NCI-H345 (cell line): ENCODE measurements at regions not wholly inside any gene's neighbourhood (a gene's known extent, or its start where the extent isn't known, plus 50 kb on each side); places are given as distances from the start of the nearest gene placed in this dataset.

ENCODE experiments used
- DNase-seq: peaks from one replicate; lab custom pipeline; 2025; lab: John Stamatoyannopoulos, UW

DNA sequence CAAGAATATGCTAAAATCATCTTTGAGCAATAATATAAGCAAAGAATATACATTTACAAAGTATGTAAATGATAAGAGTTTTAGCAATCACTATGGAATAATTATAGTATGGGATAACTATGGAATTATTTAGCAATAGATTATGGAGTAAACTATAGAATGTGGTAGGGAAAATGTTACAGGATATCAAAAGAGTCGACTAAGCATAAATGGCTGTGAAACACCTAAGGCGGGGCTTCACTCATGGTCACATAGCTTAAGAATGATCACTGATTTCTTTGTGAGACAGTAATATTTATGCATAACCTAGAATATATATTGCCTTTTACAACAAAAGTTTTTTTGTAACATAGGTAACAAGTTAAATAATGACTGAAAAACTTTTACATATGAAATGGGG, 2049.7 kb downstream of the ARAP2 start:
- DNase-seq = no peak

DNA sequence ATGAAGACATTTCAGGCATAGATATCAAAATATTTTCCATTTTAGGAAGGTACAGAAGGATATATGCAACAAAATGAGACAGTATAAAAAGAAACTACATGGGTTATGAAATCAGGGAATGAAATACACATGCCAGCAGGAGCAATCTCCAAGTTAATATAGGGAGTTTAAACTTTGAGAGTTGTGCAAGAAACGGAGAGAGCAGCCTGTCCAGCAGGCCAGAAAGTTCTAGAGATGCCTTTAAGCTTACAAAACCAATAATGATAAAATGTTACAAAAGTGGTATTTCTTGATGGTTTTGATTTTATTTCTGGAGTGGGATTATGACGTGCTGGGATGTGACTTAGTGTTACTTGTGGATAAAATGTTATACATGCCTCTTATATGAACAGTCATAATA, 2047.9 kb downstream of the ARAP2 start:
- DNase-seq = no peak

DNA sequence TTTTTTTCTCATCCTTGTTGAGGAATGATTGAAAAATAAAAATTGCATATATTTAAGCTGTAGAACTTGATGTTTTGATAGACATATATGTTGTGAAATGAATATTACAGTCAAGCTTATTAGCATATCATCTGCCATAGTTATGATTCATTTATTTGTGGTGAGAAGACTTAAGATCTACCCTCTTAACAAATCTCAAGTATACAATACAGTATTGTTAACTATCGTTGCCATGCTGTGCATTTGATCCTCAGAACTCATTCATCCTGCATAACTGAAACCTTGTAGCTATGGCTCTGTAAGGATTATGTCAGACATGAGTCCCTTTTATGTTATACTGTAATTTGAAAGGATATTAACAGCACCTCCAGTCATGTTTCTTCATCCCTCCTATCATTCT, 2045.3 kb downstream of the ARAP2 start:
- DNase-seq = no peak

DNA sequence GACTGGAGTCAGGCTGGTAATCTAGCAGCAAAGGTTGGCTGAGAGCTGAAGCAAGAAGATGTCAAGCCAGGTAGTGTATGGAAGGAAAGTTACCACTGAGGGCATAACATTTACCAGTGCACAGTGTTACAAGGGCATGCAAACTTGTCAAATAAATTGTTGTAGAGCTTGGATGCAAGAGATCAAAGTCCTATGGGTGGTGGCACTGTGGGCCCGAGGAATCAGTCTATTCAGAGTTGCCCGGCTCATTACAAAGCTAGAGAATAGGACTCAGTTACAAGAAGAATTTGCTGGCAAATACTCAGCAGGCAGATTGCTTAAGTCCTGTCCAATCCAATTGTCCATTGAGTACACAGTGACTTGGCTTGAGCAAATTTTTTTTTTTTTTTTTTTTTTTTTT, 2043.8 kb downstream of the ARAP2 start:
- no peak for DNase-seq

DNA sequence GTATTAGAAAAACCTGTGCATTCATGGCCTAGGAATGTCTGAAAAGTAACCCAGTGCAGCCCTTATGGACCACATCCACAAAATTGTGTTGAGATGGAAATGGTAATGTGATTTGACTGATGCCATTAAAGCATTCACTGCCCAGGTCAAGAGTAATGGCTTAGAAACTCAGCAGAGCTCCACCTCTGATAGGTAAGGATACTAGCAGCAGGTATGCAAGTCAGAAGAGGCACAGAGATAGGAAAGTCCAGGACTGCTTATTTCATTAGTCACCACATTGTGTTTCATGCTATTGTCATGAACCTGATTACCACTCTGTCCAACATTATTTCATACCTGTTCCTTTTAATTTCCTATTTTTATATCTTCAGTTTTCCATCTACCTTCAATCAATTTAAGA, 2042.2 kb downstream of the ARAP2 start:
- no peak for DNase-seq

DNA sequence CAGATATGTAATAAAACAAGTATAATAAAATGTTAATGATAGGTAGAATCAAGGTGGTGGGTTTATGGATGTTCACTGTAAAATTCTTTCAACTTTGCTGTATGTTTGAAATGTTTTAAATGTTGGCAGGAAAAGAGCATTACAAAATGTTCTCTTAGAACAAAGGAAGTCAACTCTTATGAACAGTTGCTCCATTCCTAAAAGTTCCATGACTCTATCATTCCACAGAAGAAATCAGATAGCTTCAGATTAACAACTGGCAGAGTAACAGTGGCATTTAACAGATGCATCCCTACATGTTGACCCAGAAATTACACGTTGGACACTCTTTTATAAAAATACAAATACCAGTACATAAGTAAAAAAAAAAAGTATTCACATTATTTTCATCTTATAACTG, 2023.7 kb downstream of the ARAP2 start:
- DNase-seq = no peak

DNA sequence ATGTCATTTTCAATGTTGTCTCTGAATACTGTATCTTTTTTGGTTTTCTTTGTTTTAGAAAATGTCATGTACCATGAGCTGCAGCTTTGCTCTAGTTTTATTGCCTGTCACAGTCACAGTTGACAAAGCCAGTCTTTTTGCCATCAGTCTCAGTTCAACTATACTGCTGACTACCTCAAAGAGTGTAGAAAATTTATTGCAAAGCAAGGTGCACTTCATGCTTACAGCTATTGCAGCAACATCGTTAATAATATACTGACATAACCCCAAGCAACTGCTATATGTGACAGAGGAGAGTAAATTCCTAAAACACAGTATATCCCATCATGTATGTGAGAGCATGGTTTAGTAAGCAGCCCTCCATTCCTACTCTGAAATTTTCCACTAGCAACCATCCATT, 2022.3 kb downstream of the ARAP2 start:
- DNase-seq = no peak

DNA sequence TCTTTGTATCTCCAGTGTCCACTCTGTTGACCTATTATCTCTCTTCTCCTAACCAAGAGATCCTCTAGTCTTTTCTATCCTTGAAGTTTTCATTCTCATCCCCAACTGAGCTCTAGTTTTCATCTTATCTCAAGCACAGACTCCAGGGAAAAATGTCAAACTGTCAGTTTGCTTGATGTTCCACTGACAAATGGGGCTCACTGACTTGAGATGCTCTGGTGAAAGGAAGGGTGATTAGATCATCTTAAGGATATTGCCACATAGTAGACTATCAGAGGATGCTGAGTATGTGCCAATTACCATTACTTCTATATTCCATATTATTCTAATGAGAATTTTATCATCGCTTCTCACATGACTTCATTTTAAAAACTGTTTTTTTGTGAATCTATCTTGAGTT, 2008.2 kb downstream of the ARAP2 start:
- no peak for DNase-seq

DNA sequence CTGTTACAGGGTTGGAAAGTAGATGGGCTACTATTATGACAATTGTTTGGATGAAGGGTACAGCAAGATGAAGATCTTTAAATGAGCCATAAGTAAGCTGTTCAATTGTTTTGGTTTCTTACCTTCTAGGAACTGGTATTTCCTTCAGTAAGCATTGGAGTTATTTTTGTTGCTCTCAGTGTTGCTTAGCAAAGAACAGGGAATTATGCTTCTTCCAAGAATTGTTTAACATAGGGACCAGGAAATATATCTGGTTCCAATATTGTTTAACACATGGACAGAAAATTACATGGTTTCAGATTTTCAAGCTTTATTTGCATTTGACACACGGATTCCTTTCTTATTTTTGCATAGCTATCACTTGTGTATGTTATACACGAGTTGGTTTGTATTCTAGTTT, 1999.0 kb downstream of the ARAP2 start:
- DNase-seq = no peak

DNA sequence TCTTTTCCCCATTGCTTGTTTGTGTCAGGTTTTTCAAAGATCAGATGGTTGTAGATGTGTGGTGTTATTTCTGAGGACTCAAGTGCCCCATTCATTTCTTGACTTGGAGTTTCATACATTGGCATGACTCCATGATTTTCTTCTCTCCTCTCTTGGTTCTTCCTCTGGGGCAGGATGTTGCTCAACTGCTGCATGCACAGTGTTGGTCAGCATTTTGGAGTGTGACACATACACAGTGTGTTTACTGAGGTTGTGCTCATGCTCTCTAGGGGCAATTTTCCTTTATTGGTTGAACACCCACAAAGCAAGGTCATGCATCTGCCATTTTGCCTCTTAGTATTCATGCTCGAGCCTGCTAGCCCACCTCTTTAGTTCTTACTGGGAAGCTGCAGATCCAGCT, 1993.8 kb downstream of the ARAP2 start:
- no peak for DNase-seq

DNA sequence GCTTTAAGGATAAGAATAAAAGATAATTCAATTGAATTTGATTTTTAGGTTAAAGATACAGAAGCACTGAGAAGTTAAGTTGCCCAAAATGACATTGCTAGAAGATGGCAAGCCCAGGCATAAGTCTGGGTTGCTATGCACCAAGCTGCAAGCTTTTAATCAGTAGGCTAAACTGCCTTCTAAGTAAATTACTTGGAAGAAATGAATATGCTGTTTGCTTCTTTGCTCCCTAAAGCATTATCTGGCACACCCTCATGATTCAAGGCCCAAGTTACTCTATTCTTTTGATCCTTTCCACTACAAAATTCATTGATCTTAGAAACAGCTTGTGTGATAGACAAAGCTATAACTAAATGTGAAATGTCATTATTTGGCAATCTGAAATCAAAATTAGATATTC, 1991.1 kb downstream of the ARAP2 start:
- no peak for DNase-seq

DNA sequence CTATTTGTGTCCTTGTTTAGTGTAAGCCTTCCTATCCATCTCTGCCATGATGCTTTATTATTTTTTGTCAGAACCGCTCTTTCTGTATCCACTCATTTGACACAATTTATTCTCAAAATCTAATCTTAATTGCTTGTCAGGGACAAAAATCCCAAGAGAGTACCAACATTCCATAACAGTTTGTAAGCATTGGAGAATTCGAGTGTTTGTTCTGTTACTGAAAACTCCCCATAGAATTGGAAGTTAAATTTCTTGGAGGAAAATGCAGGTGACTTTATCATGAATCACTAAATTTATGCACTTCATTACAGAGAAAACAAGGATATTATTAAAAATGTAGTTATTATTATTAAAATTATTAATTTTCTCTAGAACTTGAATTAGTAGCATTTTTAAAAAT, 1986.1 kb downstream of the ARAP2 start:
- DNase-seq = no peak

DNA sequence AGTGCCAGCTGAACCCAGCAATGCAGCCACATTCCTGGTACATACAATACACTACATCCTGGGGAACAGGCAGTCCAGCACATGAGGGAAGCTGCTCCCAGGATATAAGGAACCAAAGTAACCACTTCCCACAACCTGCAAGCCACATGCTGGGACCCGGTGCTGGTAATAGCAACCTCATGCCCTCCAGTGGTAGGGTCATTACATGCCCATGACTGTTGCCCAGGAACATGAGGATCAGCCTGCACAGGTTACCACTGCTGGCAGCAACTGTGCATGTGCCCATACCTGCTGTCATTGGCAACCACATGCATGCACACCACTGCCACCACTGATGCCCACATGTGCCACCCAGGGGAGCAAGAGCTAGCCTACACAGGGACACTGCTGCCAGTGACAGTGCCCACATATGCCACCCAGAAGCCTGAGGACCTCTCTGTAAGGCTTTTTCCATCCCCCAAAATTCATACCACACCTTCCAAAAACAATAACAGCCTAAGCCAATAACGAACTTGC, 1982.5 kb downstream of the ARAP2 start:
- no peak for DNase-seq

DNA sequence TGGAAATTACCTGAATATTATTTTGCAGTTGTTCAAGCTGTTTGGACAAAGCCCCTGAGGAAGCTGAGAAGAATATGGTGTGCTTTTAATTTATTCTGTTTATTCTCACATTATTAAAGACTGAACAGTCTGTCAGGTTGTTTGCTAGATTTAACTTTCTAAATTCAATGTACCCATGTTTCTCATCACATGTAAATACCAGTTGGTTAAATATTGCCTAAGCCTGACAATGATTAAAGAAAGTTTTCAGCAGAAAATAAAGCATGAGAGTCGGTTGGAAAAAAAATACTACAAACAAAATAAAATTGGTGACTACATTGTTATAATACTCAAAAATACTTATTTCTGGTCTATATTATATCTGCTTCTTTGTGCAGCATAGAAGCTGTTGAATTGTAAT, 1974.7 kb downstream of the ARAP2 start:
- DNase-seq = no peak

DNA sequence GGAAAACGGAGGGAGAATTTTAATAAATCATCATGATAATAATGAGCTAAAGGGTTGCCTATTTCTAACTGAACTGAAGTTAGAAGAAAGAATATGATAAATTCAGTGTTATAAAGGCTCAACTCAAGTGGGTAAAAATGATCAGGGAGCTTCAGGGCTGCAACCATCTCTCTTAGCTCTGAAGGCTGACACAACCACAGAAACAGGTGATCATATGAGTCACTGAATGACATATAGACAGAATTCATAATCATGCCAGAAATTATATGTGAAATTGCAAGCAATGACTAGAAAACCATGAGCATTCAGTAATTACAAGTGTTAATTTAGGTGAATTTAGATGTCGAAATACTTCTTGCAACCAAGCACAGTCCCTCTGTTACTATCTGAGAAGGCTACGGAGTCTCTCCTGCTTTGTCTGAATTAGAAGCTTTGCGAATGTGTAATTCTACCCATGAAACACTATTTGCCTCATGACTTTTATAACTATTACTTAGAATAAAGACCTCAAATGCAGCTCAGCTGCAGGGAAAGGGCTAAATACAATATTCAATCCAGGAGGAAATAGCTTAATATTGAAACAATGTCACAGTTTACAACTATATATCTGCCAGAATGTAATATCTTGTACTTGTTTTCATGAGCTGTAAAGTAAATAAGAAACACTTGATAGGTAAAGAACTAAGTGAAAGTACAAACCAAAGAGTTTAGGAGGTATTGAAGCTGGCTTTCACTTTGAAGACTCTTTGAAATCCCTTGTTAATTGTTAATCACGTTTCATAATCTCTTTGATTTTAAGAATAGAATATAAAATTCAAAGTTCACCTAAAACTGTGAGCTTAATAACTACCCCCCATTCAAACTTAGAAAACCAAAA, 1972.6 kb downstream of the ARAP2 start:
- no peak for DNase-seq

DNA sequence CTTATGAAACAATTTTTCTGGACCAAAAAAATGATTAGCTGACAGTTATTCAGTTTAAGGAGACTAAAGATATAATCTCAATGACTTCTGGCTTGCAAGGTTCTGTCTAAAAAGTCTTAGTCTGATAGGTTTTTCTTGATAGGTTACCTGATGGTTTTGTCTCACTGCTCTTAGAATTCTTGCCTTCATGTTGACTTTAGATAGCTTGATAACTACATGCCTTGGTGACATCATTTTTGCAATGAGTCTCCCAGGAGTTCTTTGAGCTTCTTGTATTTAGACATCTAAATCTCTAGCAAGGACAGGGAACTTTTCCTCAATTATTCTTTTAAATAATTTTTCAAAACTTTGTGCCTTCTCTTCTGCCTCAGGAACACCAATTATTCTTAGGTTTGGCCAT, 1965.3 kb downstream of the ARAP2 start:
- DNase-seq = no peak

DNA sequence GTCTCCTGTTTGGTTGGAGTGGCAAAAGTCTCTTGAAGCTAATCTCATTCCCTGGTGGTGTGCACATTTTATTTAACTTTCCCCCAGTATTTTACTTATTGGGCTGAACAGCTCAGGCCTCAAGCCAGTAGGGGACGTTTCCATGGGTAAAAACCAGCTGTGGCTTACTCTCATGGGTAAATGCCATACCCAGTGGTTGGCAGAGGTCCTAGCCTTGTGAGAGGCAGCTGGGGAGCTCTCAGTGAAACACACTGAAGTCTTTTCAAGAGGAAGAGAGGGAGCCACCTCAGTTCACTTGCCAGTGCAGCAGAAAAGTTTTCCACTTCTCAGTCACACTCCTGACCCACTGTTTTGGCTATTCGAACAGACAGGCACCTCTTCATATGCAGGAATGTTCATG, 1964.2 kb downstream of the ARAP2 start:
- DNase-seq = no peak

DNA sequence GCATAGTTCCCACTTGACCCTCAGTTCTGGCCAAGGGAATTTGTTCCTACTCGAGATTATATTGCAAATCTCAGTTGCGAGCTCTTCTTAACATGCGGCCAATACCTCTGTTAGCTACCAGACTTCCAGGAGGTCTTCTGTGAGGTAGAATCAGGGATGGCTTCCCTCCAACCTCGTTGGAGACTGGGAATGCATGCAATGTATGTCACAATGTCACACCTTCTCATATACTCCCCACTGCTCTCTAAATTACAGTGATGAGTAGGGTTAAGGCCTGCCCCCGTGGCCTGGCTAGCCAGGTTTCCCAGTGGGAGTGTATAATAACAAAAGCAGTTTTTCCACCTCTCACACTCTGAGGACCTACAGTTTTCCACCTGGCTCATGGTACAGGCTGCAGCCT, 1962.5 kb downstream of the ARAP2 start:
- DNase-seq = no peak

DNA sequence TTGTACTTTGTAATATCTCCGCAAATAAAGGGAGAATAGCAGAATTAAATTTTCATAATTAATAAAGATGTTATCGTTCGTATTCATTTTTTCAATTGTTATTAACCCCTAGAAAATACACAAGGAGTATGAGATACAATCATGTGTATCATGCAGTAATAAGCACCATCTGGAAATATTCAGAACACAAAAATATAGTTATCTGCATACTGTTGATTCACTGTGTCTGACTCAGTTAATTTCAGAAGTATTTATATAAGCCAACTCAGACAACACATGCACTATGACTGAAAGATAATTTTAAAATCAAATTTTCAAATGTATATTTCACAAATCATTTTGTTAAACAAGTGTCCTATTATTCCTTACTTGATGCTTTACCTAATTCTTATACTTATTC, 1954.8 kb downstream of the ARAP2 start:
- no peak for DNase-seq

DNA sequence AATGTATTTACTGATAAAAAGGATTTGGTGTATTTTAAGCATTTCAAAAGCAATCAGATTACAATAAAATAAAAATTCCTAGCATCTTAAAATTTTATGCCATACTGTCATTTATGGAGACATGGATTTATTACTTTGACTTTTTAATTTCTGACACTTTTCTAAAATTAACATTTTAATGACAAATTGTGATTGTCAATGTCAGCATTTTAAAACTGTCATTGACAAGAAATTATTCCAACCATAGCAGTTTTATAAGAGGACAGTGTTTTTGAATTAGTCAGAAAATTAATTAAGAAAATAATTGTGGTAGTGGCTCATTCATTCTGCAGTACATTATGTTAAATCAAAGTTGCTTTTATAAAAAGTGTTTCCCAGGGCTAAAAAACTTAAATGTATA, 1954.4 kb downstream of the ARAP2 start:
- no peak for DNase-seq

DNA sequence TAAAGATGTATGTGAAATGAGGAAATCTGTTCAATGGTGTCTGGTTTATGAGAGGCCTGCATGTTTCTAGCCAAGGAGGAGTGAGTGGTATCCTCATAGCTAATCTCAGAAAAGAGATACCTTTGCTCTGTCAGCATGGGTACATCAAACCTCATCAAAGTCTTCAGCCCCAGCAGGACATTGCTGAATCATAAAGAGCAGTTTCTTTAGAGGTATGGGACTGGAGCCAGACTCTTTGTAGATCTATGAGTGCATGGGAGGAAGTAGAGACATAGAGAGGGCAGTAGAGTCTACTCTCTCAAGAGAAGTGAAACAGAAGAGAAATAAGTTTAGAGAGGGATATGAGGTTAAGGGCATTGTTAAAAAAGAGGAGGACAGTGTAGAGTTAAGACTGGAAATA, 1950.9 kb downstream of the ARAP2 start:
- DNase-seq = no peak

DNA sequence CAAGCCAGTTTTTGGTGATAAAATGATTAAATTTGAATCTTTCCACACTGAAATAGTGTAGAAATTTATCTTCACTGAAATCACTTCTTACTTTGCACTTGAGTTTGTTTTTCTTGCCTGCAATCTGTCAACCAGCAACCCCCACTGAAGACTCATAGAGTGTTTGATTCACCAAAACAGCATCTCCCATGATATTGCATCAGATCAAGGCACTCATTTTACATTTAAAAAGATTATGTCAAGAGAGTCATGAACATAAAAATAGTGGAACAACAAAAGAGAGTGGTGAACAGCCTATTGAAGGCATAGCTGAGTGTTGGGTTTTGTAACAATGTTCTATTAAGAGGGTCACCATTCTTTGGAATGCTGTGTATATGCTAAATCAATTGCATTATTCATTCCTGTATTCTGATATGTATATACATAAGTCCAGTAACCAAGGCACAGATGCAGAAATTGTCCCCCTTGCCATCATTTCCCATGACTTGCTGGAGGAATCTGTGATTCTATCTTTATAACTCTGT, 1934.9 kb downstream of the ARAP2 start:
- DNase-seq = no peak

DNA sequence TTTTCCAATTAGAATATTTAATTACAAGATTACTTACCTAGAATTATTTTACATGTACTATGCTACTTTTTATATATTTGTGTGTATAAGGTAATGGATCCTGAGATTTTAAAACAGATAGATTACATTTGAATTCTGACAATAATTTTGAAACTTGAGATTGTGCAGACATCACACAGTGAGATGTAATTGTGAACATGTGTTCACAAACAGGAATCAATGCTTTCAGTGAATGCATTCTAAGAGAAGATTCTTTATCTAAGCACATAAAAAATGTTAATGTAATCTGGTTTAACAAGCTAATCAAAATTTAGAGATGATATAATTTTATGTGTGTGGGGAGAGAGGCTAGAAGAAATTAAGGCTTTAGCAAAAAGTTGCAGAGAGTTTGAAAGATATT, 1925.5 kb downstream of the ARAP2 start:
- no peak for DNase-seq
